H9 (cell line): ENCODE measurements at regions not wholly inside any gene's neighbourhood (a gene's known extent, or its start where the extent isn't known, plus 50 kb on each side); places are given as distances from the start of the nearest gene placed in this dataset.

Experiments
- DNase-seq: peaks from one replicate; pipeline ENCODE4 v3.0.0-alpha.2; 2017
- H2AFZ ChIP-seq: one replicate; pipeline ENCODE4 v1.6.1; 2013; ENCODE audit warnings: mild to moderate bottlenecking, low read length, control low read depth, moderate library complexity
- H2AK5ac ChIP-seq: 2 replicates; pipeline ENCODE4 v1.6.1; 2013; ENCODE audit warnings: low read length, control low read depth, mixed read lengths; ENCODE audit not compliant: insufficient read length
- H2BK120ac ChIP-seq: one replicate; pipeline ENCODE4 v1.6.1; 2013; ENCODE audit warnings: low read depth, mild to moderate bottlenecking, low read length, control low read depth, inconsistent platforms; ENCODE audit not compliant: poor library complexity, severe bottlenecking
- H2BK12ac ChIP-seq: 2 replicates; pipeline ENCODE4 v1.6.1; 2013; ENCODE audit warnings: low read length, control low read depth, mixed read lengths, low read depth; ENCODE audit not compliant: insufficient read length
- H2BK15ac ChIP-seq: 2 replicates; pipeline ENCODE4 v1.6.1; 2013; ENCODE audit warnings: low read depth, low read length, control low read depth
- H2BK20ac ChIP-seq: one replicate; pipeline ENCODE4 v1.6.1; 2013; ENCODE audit warnings: low read depth, mild to moderate bottlenecking, low read length, control low read depth, inconsistent platforms; ENCODE audit not compliant: poor library complexity, severe bottlenecking
- H2BK5ac ChIP-seq: 2 replicates; pipeline ENCODE4 v1.6.1; 2013; ENCODE audit warnings: low read length, control low read depth, mixed read lengths; ENCODE audit not compliant: insufficient read length
- H3K14ac ChIP-seq: 2 replicates; pipeline ENCODE4 v1.6.1; 2013; ENCODE audit warnings: low read length, control low read depth; ENCODE audit not compliant: insufficient read depth
- H3K18ac ChIP-seq: 2 replicates; pipeline ENCODE4 v1.6.1; 2013; ENCODE audit warnings: low read depth, mild to moderate bottlenecking, mixed read lengths, low read length, control low read depth; ENCODE audit not compliant: insufficient read length
- H3K23ac ChIP-seq: 2 replicates; pipeline ENCODE4 v1.6.1; 2013; ENCODE audit warnings: low read length, control low read depth, mixed read lengths, low read depth; ENCODE audit not compliant: insufficient read length
- H3K23me2 ChIP-seq: 2 replicates; pipeline ENCODE4 v1.6.1; 2013; ENCODE audit warnings: low read depth, mild to moderate bottlenecking, mixed read lengths, low read length, control low read depth; ENCODE audit not compliant: insufficient read length, poor library complexity, severe bottlenecking
- H3K27ac ChIP-seq: 2 replicates; pipeline ENCODE4 v1.5.1; 2013; ENCODE audit warnings: low read length, control low read depth, mixed read lengths, low read depth; ENCODE audit not compliant: insufficient read length
- H3K27me3 ChIP-seq: 2 replicates; pipeline ENCODE4 v1.6.1; 2013; ENCODE audit warnings: low read length, control low read depth, inconsistent platforms; ENCODE audit not compliant: insufficient read depth
- H3K4ac ChIP-seq: 2 replicates; pipeline ENCODE4 v1.6.1; 2013; ENCODE audit warnings: low read depth, mild to moderate bottlenecking, control low read depth, inconsistent platforms, low read length, moderate library complexity
- H3K4me1 ChIP-seq: 2 replicates; pipeline ENCODE4 v1.6.1; 2013; ENCODE audit warnings: low read length, control low read depth, inconsistent platforms; ENCODE audit not compliant: insufficient read depth
- H3K4me2 ChIP-seq: 2 replicates; pipeline ENCODE4 v1.6.1; 2013; ENCODE audit warnings: low read length, control low read depth, mixed read lengths; ENCODE audit not compliant: insufficient read length, insufficient read depth
- H3K56ac ChIP-seq: 2 replicates; pipeline ENCODE4 v1.6.1; 2013; ENCODE audit warnings: low read depth, mild to moderate bottlenecking, mixed read lengths, low read length, control low read depth; ENCODE audit not compliant: insufficient read length
- H3K79me1 ChIP-seq: 2 replicates; pipeline ENCODE4 v1.6.1; 2013; ENCODE audit warnings: low read depth, mild to moderate bottlenecking, moderate library complexity, low read length, control low read depth, inconsistent platforms; ENCODE audit not compliant: insufficient read depth, poor library complexity, severe bottlenecking
- H3K79me2 ChIP-seq: 2 replicates; pipeline ENCODE4 v1.6.1; 2013; ENCODE audit warnings: low read length, control low read depth, inconsistent platforms; ENCODE audit not compliant: insufficient read depth
- H3K9ac ChIP-seq: 2 replicates; pipeline ENCODE4 v1.6.1; 2013; ENCODE audit warnings: low read length, control low read depth, mixed read lengths; ENCODE audit not compliant: insufficient read length; ENCODE audit errors: extremely low read depth
- H3K9me3 ChIP-seq: one replicate; pipeline ENCODE4 v1.6.1; 2013; ENCODE audit warnings: low read depth, low read length, inconsistent platforms; ENCODE audit not compliant: control insufficient read depth
- H3T11ph ChIP-seq: one replicate; pipeline ENCODE4 v1.6.1; 2013; ENCODE audit warnings: mild to moderate bottlenecking, low read length, control low read depth, inconsistent platforms
- H4K20me1 ChIP-seq: one replicate; pipeline ENCODE4 v1.6.1; 2013; ENCODE audit not compliant: control insufficient read depth, insufficient read length, insufficient read depth
- H4K5ac ChIP-seq: 2 replicates; pipeline ENCODE4 v1.6.1; 2013; ENCODE audit warnings: low read depth, mild to moderate bottlenecking, mixed read lengths, low read length, control low read depth; ENCODE audit not compliant: insufficient read length
- H4K8ac ChIP-seq: replicated peaks from 2 replicates; pipeline ENCODE4 v1.6.1; 2013; ENCODE audit warnings: low read length, control low read depth, mixed read lengths, low read depth; ENCODE audit not compliant: insufficient read length
- H4K91ac ChIP-seq: 2 replicates; pipeline ENCODE4 v1.6.1; 2013; ENCODE audit warnings: low read depth, mild to moderate bottlenecking, moderate library complexity, mixed read lengths, low read length, control low read depth; ENCODE audit not compliant: insufficient read length
- H3K27ac Mint-ChIP-seq, 3 experiments: 2 replicates in 2 of 3; 3 replicates in 1 of 3; pipeline ENCODE4 v1.8.0; 2020 to 2021; ENCODE audit warnings: mixed read lengths in 3 of 3, mild to moderate bottlenecking in 1 of 3, moderate library complexity in 1 of 3
- H3K27me3 Mint-ChIP-seq: 2 replicates; pipeline ENCODE4 v1.8.0; 2021; ENCODE audit warnings: low read depth, mild to moderate bottlenecking, moderate library complexity, mixed read lengths
- H3K36me3 Mint-ChIP-seq, 3 experiments: 2 replicates in 2 of 3; 3 replicates in 1 of 3; pipeline ENCODE4 v1.8.0; 2020 to 2021; ENCODE audit warnings: low read depth in 3 of 3, mixed read lengths in 3 of 3; ENCODE audit not compliant: insufficient read depth in 1 of 3
- H3K4me1 Mint-ChIP-seq, 2 experiments: 2 replicates each; pipeline ENCODE4 v1.8.0; 2020; ENCODE audit warnings: mixed read lengths in 2 of 2
- H3K4me3 Mint-ChIP-seq, 2 experiments: 2 replicates in 1 of 2; 3 replicates in 1 of 2; pipeline ENCODE4 v1.8.0; 2020 to 2021; ENCODE audit warnings: mild to moderate bottlenecking in 2 of 2, mixed read lengths in 2 of 2, moderate library complexity in 1 of 2
- H3K9me3 Mint-ChIP-seq, 2 experiments: 2 replicates in 1 of 2; 3 replicates in 1 of 2; pipeline ENCODE4 v1.8.0; 2020; ENCODE audit warnings: mild to moderate bottlenecking in 2 of 2, mixed read lengths in 2 of 2, moderate library complexity in 1 of 2
- CTCF ChIP-seq: fragments of 200-600 bp; sonication (generic); conservative IDR thresholded peaks from 3 replicates; pipeline ENCODE4 v1.8.0; 2021; ENCODE audit warnings: antibody characterized with exemption, mild to moderate bottlenecking
- WGBS: extraction: QIAGEN DNeasy Blood & Tissue Kit; methylation state at CpG from one replicate; pipeline ENCODE4 v1.1.7; 2013; ENCODE audit warnings: missing lambda C conversion rate, low lambda C conversion rate, mixed read lengths; ENCODE audit not compliant: insufficient read length; ENCODE audit errors: extremely low coverage; 5-methylcytosine and 5-hydroxymethylcytosine counted together

GRCh38 chr2:67806816-67807215 is 256.0 kb downstream of the C1D start:
- Histone ChIP-seq H4K5ac (no peak overlapping the region), H2BK15ac (no peak overlapping the region), H3K27ac (no peak overlapping the region), H2BK120ac (no peak overlapping the region), H3K4ac (no peak overlapping the region), H3K79me1 (no peaks in the 10 kb centered on the region), H3K56ac (no peak overlapping the region), H2AFZ (no peak overlapping the region), H2BK5ac (no peak overlapping the region), H3K9ac (no peak overlapping the region), H3K14ac (no peak overlapping the region), H2BK12ac (no peak overlapping the region), H4K20me1 (no peaks in the 10 kb centered on the region), H3K27me3 (no peaks in the 10 kb centered on the region), H3K23me2 (no peaks in the 10 kb centered on the region), H4K91ac (no peak overlapping the region), H3K79me2 (no peaks in the 10 kb centered on the region), H2AK5ac (no peak overlapping the region), H3K18ac (no peak overlapping the region), H3K23ac (no peak overlapping the region), H3K4me1 (no peaks in the 10 kb centered on the region), H3K9me3 (no peaks in the 10 kb centered on the region), H2BK20ac (no peak overlapping the region), H4K8ac (no peak overlapping the region), H3T11ph (no peak overlapping the region), H3K4me2 (no peak overlapping the region)
- no peak for TF ChIP-seq CTCF
- no peak overlapping the region for H3K27ac Mint-ChIP-seq
- peaks cover 2 to 5% of the 10 kb centered on the region in 2 experiments for H3K9me3 Mint-ChIP-seq
- DNase-seq, result no peak
- H3K27me3 Mint-ChIP-seq, result peaks cover 15% of the 10 kb centered on the region
- peaks cover 11 to 13% of the 10 kb centered on the region in 2 experiments; a peak in 3 of 4 replicates for H3K4me1 Mint-ChIP-seq
- WGBS, result no CpG with 5 or more reads among the region's 1 CpG
- peaks cover 2 to 3% (median 3%) of the 10 kb centered on the region in 3 experiments; a peak in 4 of 7 replicates for H3K36me3 Mint-ChIP-seq
- H3K4me3 Mint-ChIP-seq, result no peak overlapping the region
